Thymus (tissue), 11 donors: ENCODE measurements at regions not wholly inside any gene's neighbourhood (a gene's known extent, or its start where the extent isn't known, plus 50 kb on each side); places are given as distances from the start of the nearest gene placed in this dataset.

ENCODE experiments used
- DNase-seq, 9 donors: peaks; one replicate each; pipeline ENCODE4 v3.0.0-alpha.2; 2013; ENCODE audit warnings: low spot score in 9 of 9, low read depth in 6 of 9, missing footprints in 1 of 9
- H3K27ac ChIP-seq, 2 donors: one replicate each; pipeline ENCODE4 v1.5.1; 2013; ENCODE audit warnings: control low read depth in 1 of 2, low read depth in 1 of 2, low read length in 1 of 2, mild to moderate bottlenecking in 1 of 2, moderate library complexity in 1 of 2
- H3K27me3 ChIP-seq, 2 donors: one replicate each; pipeline ENCODE4 v1.5.1; 2013; ENCODE audit warnings: low read length in 1 of 2; ENCODE audit not compliant: control insufficient read depth in 2 of 2, insufficient read depth in 1 of 2
- H3K36me3 ChIP-seq, 2 donors: one replicate each; pipeline ENCODE4 v1.5.1; 2013; ENCODE audit warnings: low read length in 1 of 2, mild to moderate bottlenecking in 1 of 2, moderate library complexity in 1 of 2; ENCODE audit not compliant: control insufficient read depth in 2 of 2, insufficient read depth in 2 of 2
- H3K4me1 ChIP-seq, 2 donors: one replicate each; pipeline ENCODE4 v1.5.1; 2013; ENCODE audit warnings: low read length in 2 of 2; ENCODE audit not compliant: control insufficient read depth in 2 of 2, insufficient read depth in 2 of 2
- H3K4me3 ChIP-seq, 2 donors: one replicate each; pipeline ENCODE4 v1.5.1; 2013; ENCODE audit warnings: low read length in 2 of 2, control low read depth in 1 of 2, mild to moderate bottlenecking in 1 of 2
- H3K9me3 ChIP-seq, 2 donors: one replicate each; pipeline ENCODE4 v1.5.1; 2013; ENCODE audit warnings: low read length in 1 of 2, mild to moderate bottlenecking in 1 of 2; ENCODE audit not compliant: control insufficient read depth in 2 of 2, insufficient read depth in 1 of 2
- WGBS: extraction: QIAGEN DNeasy Blood & Tissue Kit; methylation state at CpG from one replicate; pipeline ENCODE4 v1.1.7; 2013; 5-methylcytosine and 5-hydroxymethylcytosine counted together
- donor health status: healthy.

DNA sequence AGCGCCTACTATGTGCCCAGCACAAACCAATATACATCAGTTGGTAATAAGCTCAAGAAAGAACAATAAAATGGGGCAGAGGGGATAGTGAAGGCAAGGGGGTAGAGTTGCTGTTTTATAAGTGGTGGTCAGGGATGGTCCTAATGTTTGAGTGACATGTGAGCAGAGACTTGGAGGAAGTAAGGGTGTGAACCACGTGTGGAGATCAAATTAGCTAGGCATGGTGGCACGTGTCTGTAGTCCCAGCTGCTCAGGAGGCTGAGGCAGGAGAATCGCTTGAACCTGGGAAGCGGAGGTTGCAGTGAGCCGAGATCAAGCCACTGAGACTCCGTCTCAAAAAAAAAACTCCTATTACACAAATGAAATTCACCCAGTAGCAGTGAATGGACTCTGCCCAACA is 56.5 kb downstream of the IRX6 start:
- Histone ChIP-seq H3K27ac (no peak overlapping the region), H3K36me3 (no peaks in the 10 kb centered on the region), H3K4me1 (no peaks in the 10 kb centered on the region), H3K9me3 (no peaks in the 10 kb centered on the region), H3K27me3 (peaks cover 0 to 2% of the 10 kb centered on the region in 2 donors), H3K4me3 (no peak overlapping the region)
- DNase-seq: no peak
- WGBS: 85% methylated on average over 7 of the region's 7 CpGs

DNA sequence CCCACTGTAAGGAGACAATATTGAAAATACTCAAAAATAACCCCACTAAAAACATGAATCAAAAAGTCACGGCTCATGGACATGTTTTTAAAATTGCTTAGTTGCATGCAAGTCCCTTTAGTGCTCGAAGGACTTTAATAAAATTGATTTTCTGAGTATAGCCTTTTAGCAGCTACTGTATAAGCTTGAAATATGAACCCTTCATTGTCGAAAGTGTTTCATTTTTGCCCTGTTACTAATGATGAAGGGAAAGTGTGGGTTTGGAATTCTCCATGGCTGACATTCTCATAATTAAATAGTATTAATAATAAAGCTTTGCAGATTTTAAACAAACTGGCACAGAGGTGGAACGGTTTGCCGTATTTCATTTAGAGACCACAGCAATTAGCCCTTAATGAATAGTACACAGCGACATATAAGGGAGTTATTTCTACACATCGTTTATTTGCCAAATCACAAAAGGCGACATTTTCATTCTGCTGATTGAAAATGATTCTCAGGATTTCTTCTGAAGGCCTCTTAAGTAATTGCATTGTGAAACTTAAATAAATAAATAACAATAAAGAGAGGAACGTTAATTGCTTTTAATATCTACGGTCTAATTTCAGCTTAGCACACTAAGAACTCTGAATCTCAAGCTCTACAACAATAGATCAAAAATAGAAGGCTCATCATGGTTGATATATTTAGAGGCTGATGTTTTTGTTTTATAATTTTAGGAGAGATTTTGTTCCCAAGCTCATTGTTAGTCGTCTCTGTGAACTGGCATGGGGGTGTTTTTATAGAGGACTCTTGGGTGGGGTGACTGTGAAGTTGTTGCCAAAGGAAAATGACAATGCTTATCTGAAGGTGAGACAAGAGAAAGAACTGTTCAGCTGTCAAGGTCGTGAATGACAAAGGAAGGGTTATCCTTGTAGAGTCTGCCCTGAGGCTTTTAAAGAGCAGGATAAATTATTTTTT is 60.6 kb downstream of the IRX6 start:
- Histone ChIP-seq H3K27ac (no peak overlapping the region), H3K4me1 (no peaks in the 10 kb centered on the region)

GRCh38 chr16:55385359-55385758 is 61.4 kb downstream of the IRX6 start:
- Histone ChIP-seq H3K27me3 (no peaks in the 10 kb centered on the region), H3K9me3 (no peaks in the 10 kb centered on the region), H3K4me1 (no peaks in the 10 kb centered on the region), H3K4me3 (no peak overlapping the region), H3K36me3 (no peaks in the 10 kb centered on the region), H3K27ac (no peak overlapping the region)
- no peak for DNase-seq
- 88% methylated on average over 3 of the region's 3 CpGs for WGBS

More for the DNA sequence above, 60.6 kb downstream of the IRX6 start:
- Histone ChIP-seq H3K9me3 (no peaks in the 10 kb centered on the region), H3K27me3 (peaks cover 0 to 2% of the 10 kb centered on the region in 2 donors), H3K36me3 (no peaks in the 10 kb centered on the region), H3K4me3 (no peak overlapping the region)
- 92% methylated on average over 12 of the region's 12 CpGs for WGBS
- DNase-seq: no peak

GRCh38 chr16:55386534-55387296 is 62.7 kb downstream of the IRX6 start:
- Histone ChIP-seq H3K27ac (no peak overlapping the region), H3K4me1 (no peaks in the 10 kb centered on the region), H3K27me3 (no peaks in the 10 kb centered on the region), H3K9me3 (no peaks in the 10 kb centered on the region), H3K36me3 (no peaks in the 10 kb centered on the region), H3K4me3 (no peak overlapping the region)
- 92% methylated on average over 5 of the region's 5 CpGs for WGBS
- DNase-seq: no peak

DNA sequence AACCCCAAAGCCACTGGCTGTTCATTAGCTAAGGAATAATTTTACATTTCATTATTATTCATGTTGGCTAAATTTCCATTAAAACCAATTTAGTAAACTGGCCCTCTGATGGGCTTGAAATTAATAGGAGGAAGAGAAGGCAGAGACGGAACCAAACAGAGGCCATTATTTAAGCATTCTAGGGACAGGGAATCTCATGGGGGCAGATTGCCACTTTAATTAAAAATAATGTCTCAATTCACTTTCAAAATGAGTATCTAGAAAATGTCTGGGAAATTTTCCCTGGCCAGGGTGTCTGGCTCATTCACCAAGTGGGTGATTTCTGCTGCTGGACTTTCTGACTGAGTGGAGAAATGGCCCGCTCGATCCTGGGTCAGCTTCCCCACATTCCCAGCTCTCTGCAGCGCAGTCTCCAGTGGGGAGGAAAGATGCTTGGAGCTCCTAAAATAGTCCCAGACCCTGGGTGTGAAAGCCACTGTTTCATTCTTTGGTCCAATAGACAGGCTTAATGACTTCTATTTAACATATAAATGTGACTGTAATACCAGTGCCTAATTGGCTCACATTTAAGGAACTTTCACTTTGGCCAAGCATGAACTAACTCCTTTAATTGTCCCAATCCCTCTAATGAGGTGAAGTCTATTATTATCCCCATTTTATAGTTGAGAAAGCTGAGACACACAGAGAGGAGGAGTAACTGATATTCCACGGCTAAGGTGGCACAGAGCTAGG is 64.3 kb downstream of the IRX6 start:
- Histone ChIP-seq H3K36me3 (no peaks in the 10 kb centered on the region), H3K4me3 (no peak overlapping the region), H3K27me3 (no peaks in the 10 kb centered on the region), H3K9me3 (no peaks in the 10 kb centered on the region), H3K27ac (no peak overlapping the region), H3K4me1 (no peaks in the 10 kb centered on the region)
- WGBS: 97% methylated on average over 5 of the region's 5 CpGs
- DNase-seq: no peak

DNA sequence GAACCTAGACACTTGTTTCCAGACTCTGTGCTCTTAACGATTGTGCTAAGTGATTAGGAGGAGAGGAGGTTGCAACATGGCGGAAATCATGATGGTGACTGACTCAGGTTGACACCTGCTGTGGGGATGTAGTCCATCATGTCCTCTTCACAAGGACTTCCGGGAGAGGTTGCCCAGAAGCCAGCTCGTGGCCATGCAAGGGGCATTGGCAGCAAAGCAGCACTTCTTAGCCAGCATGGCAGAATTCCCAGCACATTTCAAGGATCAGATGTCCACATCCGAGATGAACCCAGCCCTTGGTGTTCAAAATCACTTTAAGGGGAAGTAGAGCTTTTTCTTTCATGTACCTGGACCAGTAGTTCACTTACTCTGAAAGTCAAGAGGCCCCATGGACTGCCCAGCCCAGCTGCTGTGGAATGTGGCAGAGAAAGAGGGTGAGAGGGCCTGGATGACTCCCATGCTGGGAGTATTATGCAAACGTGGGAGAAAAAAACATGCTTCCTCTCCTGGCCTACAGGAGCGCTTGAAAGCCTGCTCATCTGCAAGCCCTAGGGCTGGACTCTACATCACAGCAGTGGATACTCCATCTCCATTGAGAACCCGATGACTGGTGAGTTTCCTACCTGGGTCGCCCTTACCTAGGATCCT is 65.5 kb downstream of the IRX6 start:
- Histone ChIP-seq H3K27me3 (no peaks in the 10 kb centered on the region), H3K27ac (no peak overlapping the region), H3K9me3 (no peaks in the 10 kb centered on the region), H3K4me1 (no peaks in the 10 kb centered on the region), H3K4me3 (no peak overlapping the region), H3K36me3 (no peaks in the 10 kb centered on the region)
- WGBS: 89% methylated on average over 9 of the region's 9 CpGs
- DNase-seq: no peak

GRCh38 chr16:55390630-55391237 is 66.7 kb downstream of the IRX6 start:
- peaks cover 0 to 2% of the 10 kb centered on the region in 2 donors for H3K27me3 ChIP-seq
- no peaks in the 10 kb centered on the region for H3K4me1 ChIP-seq
- DNase-seq: no peak
- no peak overlapping the region for H3K27ac ChIP-seq
- H3K36me3 ChIP-seq: no peaks in the 10 kb centered on the region
- WGBS: 89% methylated on average over 8 of the region's 8 CpGs
- no peak overlapping the region for H3K4me3 ChIP-seq
- H3K9me3 ChIP-seq: no peaks in the 10 kb centered on the region

- no peaks in the 10 kb centered on the region for H3K9me3 ChIP-seq
- H3K36me3 ChIP-seq: no peaks in the 10 kb centered on the region
- H3K27me3 ChIP-seq: peaks cover 0 to 2% of the 10 kb centered on the region in 2 donors
- H3K4me3 ChIP-seq: no peak overlapping the region
- H3K27ac ChIP-seq: no peak overlapping the region
- 58% methylated on average over 2 of the region's 2 CpGs for WGBS
- no peaks in the 10 kb centered on the region for H3K4me1 ChIP-seq
- DNase-seq: no peak
Observed at GRCh38 chr16:55391760-55392375, 67.9 kb downstream of the IRX6 start.
